Chondrocyte (in vitro differentiated cells): ENCODE measurements at regions not wholly inside any gene's neighbourhood (a gene's known extent, or its start where the extent isn't known, plus 50 kb on each side); places are given as distances from the start of the nearest gene placed in this dataset.
A peak's percentile ranks its signal among the peaks of the same experiment; 100 is the strongest.

Experiments used
- DNase-seq: peaks from one replicate; pipeline ENCODE4 v3.0.0; 2021; ENCODE audit warnings: mixed read lengths, low spot score
- H3K27ac Mint-ChIP-seq: one replicate; pipeline ENCODE4 v1.8.0; 2021; ENCODE audit warnings: mild to moderate bottlenecking, moderate library complexity, mixed read lengths; ENCODE audit not compliant: unreplicated experiment
- H3K27me3 Mint-ChIP-seq: 2 replicates; pipeline ENCODE4 v1.8.0; 2021; ENCODE audit warnings: low read depth, mixed read lengths
- H3K36me3 Mint-ChIP-seq: 2 replicates; pipeline ENCODE4 v1.8.0; 2021; ENCODE audit warnings: low read depth, mixed read lengths
- H3K4me1 Mint-ChIP-seq: 2 replicates; pipeline ENCODE4 v1.8.0; 2021; ENCODE audit warnings: low read depth, mild to moderate bottlenecking, mixed read lengths
- H3K4me3 Mint-ChIP-seq: one replicate; pipeline ENCODE4 v1.8.0; 2021; ENCODE audit warnings: mild to moderate bottlenecking, moderate library complexity, mixed read lengths; ENCODE audit not compliant: unreplicated experiment
- H3K9me3 Mint-ChIP-seq: 2 replicates; pipeline ENCODE4 v1.8.0; 2021; ENCODE audit warnings: low read depth, mixed read lengths
- TF ChIP-seq, protein P1 (sequence below): fragments of 200-600 bp; sonication (generic); IDR thresholded peaks from 2 replicates; pipeline ENCODE4 v1.5.0; 2021; ENCODE audit warnings: antibody characterized with exemption, mild to moderate bottlenecking, moderate library complexity

DNA sequence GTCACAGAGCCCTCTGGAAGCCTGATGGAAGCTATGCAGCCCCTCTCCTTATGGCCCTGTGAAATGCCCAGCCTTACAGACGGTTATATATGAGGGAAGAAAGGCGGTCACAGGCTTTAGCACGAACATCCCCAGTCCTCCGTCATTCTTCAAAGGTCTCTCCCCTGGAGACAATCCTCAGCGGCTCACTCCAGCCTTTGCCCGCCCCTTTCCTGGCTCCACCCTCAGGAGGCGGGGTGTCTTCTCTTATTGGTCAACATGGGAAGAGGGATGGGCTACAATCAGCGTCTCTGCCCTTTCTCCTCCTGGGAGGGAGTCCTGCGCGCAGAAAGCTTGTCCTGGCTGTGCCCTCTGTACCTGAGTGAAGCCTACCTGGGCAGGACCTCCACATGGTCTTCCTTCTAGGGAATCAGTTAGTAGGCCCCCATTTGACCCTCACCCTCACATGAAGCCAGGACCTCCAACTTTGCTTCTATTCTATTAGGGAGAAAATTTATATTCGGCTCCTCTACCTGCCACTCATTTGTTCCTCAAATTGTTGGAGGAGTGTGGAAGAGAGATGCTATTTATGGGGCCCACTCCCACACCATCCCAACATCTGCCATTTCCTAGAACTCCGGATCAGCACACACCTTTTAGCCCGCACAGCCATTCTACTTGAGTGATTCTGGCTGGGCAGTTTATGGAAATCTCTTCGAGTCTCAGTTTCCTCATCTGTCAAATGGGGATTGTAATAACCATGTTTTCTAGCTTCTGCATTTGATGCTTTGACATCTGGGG, 112.9 kb upstream of the SLC6A11 start:
- H3K27me3 Mint-ChIP-seq = peaks cover 67% of the 10 kb centered on the region
- H3K9me3 Mint-ChIP-seq = no peaks in the 10 kb centered on the region
- TF ChIP-seq, protein P1, sequence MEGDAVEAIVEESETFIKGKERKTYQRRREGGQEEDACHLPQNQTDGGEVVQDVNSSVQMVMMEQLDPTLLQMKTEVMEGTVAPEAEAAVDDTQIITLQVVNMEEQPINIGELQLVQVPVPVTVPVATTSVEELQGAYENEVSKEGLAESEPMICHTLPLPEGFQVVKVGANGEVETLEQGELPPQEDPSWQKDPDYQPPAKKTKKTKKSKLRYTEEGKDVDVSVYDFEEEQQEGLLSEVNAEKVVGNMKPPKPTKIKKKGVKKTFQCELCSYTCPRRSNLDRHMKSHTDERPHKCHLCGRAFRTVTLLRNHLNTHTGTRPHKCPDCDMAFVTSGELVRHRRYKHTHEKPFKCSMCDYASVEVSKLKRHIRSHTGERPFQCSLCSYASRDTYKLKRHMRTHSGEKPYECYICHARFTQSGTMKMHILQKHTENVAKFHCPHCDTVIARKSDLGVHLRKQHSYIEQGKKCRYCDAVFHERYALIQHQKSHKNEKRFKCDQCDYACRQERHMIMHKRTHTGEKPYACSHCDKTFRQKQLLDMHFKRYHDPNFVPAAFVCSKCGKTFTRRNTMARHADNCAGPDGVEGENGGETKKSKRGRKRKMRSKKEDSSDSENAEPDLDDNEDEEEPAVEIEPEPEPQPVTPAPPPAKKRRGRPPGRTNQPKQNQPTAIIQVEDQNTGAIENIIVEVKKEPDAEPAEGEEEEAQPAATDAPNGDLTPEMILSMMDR = no peak
- H3K4me1 Mint-ChIP-seq = peaks cover 4% of the 10 kb centered on the region
- no peaks in the 10 kb centered on the region for H3K36me3 Mint-ChIP-seq
- no peak overlapping the region for H3K27ac Mint-ChIP-seq
- no peak for DNase-seq
- H3K4me3 Mint-ChIP-seq = no peak overlapping the region

DNA sequence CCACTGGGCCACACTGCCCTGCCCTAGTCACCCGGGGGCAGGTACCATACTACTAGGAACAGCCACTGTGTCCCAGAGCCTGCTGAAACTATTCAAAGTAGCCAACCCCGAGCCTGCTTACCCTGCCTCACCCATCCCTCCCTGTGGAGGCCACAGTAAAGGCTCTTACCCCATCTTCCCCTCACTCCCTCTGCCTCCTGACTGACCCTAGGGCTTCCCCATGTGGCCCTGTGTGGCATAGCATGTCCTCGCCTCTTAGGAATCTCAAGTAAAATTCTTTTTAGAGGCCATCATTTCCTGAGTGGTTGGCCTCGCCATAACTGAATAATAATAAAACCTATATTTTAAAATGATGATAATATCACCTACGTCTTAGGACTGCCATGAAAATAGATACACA, 112.2 kb upstream of the SLC6A11 start:
- H3K27me3 Mint-ChIP-seq = peaks cover 69% of the 10 kb centered on the region
- H3K4me3 Mint-ChIP-seq = no peak overlapping the region
- no peak for DNase-seq
- no peak overlapping the region for H3K27ac Mint-ChIP-seq
- no peaks in the 10 kb centered on the region for H3K9me3 Mint-ChIP-seq
- TF ChIP-seq, protein P1 = peak; percentile 66
- H3K36me3 Mint-ChIP-seq = no peaks in the 10 kb centered on the region
- H3K4me1 Mint-ChIP-seq = peaks cover 4% of the 10 kb centered on the region

DNA sequence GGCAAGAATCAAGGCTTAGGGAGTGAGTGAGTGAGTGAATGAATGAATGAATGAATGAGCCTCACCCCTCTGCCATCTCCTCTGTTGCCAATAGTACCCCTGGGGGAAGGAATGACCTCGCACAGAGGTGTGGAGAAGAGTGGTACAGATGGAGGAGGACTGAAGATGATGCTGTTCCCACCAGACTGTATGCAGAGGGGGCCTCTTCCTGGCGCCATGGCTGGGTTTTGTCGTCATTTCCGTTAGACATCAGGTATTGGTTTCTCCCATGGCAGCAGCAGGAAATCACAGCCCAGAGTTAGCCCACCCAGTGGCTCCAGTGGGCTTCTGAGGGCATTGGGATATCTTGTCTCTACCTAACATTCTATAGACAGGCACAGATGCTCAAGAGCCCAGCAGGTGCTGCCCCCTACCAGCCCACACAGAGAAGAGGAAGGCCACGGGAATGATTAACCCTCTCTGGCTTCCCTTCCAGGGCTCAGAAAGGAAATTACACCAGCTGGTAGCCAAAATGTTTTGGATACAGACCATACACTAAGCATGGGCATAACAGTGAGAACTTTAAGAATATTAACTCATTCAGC, 109.8 kb upstream of the SLC6A11 start:
- no peak overlapping the region for H3K27ac Mint-ChIP-seq
- TF ChIP-seq, protein P1 = peak; percentile 23
- peaks cover 72% of the 10 kb centered on the region for H3K27me3 Mint-ChIP-seq
- H3K4me3 Mint-ChIP-seq = no peak overlapping the region
- H3K4me1 Mint-ChIP-seq = peaks cover 4% of the 10 kb centered on the region
- no peaks in the 10 kb centered on the region for H3K9me3 Mint-ChIP-seq
- no peak for DNase-seq
- no peaks in the 10 kb centered on the region for H3K36me3 Mint-ChIP-seq

DNA sequence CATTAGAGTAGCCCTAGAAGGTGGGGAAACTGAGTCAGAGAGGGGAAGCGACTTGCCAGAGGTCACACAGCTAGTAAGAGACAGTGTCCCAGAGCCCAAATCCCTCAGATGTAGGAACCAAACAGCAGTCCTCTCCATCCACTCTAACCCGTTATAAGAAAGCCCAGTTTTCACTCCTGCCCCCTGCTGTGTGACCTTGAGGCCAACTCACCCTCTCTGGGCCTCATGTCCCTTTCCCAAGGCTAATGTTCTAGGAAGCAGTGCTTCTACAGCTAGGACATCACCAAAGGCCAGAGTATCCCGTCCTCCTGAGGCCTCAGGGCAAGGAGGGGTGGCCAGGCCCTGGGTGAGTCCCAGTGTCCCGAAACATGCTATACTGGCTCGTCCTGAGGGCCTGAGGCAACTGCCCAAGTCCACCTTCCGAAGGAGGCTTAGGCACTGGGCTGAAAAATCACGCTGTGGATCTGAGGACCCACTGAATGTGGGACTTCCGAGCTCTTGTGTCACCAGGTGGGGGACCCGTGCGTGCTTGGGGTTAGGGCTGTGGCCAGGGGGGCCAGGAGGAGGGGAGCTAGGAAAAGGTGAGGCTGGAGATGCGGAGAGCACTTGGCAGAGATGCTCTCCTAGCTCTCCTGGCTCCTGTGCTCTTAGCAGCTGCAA, 109.2 kb upstream of the SLC6A11 start:
- Mint-ChIP-seq H3K27me3 (peaks cover 72% of the 10 kb centered on the region), H3K4me1 (peaks cover 4% of the 10 kb centered on the region), H3K9me3 (no peaks in the 10 kb centered on the region), H3K36me3 (no peaks in the 10 kb centered on the region), H3K4me3 (peak overlapping the region; percentile 42), H3K27ac (no peak overlapping the region)
- TF ChIP-seq, protein P1 = no peak
- DNase-seq = no peak

DNA sequence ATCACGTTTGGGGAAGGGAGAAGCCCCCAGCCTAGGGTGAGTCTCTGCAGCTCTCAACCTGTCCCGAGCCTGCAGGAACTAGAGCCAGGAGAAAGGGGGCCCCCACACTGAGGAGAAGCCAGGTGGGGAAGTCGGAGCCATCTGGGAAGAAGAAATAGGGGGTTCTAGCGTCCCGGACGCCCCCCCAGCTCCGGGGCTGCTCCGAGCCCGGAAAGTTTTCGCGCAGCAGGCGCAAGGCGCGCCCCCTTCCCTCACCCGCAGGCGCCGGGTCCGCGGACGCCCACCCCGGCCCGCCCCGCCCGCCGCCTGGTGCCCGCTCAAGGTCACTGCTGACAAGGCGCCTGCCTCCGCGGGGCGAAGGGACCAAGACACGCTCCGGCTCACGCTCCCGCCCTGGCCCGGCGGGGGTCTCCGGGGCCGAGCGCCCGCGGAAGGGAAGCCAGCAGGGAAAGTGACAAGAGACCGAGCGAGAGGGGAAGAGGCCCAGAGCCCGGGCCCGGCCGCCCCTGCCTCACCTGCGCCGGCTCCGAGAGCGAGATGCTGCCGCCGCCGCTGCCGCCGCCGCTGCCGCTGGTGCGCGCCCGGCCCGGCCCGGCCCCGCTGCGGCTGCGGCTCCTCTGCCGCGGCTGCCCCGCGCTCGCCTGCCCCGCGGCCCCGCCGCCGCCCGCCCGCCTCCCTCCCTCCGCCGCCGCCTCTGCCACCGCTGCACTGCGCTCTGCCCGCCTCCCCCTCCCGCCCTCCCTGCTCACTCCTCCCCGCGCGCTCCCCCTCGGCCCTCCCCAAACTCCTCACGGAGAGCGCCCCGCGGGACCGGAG, 108.4 kb upstream of the SLC6A11 start:
- Mint-ChIP-seq H3K9me3 (no peaks in the 10 kb centered on the region), H3K27me3 (peaks cover 74% of the 10 kb centered on the region), H3K4me3 (peak overlapping the region; percentile 42), H3K4me1 (peaks cover 4% of the 10 kb centered on the region), H3K27ac (no peak overlapping the region), H3K36me3 (no peaks in the 10 kb centered on the region)
- no peak for DNase-seq
- TF ChIP-seq, protein P1 = peak; percentile 61
